ENCODE measurements at regions not wholly inside any gene's neighbourhood (a gene's known extent, or its start where the extent isn't known, plus 50 kb on each side); places are given as distances from the start of the nearest gene placed in this dataset.

DNA sequence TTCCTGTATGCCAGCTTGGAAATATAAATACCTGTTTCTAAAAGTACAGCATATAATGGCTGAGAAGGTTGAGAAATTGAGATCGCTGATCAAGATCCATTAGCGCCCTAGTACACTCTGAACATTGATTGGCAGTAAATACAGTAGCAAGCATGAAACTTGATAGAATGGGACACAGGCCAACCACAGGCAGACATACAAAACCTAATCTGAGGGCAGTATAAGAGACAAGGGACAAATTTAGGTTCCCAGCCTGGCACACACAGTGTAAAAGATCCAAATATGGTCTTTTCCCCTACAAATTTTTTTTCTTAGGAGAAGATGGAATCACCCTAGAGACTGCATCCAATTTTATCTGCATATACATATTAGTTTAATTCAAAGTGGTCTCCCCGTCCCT is 126.5 kb upstream of the ARHGAP42 start (continued):
- TF ChIP-seq, protein P1, sequence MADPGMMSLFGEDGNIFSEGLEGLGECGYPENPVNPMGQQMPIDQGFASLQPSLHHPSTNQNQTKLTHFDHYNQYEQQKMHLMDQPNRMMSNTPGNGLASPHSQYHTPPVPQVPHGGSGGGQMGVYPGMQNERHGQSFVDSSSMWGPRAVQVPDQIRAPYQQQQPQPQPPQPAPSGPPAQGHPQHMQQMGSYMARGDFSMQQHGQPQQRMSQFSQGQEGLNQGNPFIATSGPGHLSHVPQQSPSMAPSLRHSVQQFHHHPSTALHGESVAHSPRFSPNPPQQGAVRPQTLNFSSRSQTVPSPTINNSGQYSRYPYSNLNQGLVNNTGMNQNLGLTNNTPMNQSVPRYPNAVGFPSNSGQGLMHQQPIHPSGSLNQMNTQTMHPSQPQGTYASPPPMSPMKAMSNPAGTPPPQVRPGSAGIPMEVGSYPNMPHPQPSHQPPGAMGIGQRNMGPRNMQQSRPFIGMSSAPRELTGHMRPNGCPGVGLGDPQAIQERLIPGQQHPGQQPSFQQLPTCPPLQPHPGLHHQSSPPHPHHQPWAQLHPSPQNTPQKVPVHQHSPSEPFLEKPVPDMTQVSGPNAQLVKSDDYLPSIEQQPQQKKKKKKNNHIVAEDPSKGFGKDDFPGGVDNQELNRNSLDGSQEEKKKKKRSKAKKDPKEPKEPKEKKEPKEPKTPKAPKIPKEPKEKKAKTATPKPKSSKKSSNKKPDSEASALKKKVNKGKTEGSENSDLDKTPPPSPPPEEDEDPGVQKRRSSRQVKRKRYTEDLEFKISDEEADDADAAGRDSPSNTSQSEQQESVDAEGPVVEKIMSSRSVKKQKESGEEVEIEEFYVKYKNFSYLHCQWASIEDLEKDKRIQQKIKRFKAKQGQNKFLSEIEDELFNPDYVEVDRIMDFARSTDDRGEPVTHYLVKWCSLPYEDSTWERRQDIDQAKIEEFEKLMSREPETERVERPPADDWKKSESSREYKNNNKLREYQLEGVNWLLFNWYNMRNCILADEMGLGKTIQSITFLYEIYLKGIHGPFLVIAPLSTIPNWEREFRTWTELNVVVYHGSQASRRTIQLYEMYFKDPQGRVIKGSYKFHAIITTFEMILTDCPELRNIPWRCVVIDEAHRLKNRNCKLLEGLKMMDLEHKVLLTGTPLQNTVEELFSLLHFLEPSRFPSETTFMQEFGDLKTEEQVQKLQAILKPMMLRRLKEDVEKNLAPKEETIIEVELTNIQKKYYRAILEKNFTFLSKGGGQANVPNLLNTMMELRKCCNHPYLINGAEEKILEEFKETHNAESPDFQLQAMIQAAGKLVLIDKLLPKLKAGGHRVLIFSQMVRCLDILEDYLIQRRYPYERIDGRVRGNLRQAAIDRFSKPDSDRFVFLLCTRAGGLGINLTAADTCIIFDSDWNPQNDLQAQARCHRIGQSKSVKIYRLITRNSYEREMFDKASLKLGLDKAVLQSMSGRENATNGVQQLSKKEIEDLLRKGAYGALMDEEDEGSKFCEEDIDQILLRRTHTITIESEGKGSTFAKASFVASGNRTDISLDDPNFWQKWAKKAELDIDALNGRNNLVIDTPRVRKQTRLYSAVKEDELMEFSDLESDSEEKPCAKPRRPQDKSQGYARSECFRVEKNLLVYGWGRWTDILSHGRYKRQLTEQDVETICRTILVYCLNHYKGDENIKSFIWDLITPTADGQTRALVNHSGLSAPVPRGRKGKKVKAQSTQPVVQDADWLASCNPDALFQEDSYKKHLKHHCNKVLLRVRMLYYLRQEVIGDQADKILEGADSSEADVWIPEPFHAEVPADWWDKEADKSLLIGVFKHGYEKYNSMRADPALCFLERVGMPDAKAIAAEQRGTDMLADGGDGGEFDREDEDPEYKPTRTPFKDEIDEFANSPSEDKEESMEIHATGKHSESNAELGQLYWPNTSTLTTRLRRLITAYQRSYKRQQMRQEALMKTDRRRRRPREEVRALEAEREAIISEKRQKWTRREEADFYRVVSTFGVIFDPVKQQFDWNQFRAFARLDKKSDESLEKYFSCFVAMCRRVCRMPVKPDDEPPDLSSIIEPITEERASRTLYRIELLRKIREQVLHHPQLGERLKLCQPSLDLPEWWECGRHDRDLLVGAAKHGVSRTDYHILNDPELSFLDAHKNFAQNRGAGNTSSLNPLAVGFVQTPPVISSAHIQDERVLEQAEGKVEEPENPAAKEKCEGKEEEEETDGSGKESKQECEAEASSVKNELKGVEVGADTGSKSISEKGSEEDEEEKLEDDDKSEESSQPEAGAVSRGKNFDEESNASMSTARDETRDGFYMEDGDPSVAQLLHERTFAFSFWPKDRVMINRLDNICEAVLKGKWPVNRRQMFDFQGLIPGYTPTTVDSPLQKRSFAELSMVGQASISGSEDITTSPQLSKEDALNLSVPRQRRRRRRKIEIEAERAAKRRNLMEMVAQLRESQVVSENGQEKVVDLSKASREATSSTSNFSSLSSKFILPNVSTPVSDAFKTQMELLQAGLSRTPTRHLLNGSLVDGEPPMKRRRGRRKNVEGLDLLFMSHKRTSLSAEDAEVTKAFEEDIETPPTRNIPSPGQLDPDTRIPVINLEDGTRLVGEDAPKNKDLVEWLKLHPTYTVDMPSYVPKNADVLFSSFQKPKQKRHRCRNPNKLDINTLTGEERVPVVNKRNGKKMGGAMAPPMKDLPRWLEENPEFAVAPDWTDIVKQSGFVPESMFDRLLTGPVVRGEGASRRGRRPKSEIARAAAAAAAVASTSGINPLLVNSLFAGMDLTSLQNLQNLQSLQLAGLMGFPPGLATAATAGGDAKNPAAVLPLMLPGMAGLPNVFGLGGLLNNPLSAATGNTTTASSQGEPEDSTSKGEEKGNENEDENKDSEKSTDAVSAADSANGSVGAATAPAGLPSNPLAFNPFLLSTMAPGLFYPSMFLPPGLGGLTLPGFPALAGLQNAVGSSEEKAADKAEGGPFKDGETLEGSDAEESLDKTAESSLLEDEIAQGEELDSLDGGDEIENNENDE (IDR thresholded peaks at IDR 0.05; ENCODE audit: insufficient replicate concordance, low read length), result no peak
- no peak for TF ChIP-seq ASH2L (IDR thresholded peaks at IDR 0.05; ENCODE audit: low read length)
- TF ChIP-seq, protein P2, sequence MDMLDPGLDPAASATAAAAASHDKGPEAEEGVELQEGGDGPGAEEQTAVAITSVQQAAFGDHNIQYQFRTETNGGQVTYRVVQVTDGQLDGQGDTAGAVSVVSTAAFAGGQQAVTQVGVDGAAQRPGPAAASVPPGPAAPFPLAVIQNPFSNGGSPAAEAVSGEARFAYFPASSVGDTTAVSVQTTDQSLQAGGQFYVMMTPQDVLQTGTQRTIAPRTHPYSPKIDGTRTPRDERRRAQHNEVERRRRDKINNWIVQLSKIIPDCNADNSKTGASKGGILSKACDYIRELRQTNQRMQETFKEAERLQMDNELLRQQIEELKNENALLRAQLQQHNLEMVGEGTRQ (IDR thresholded peaks at IDR 0.05; ENCODE audit: low read length), result no peak
- TF ChIP-seq YY1 (IDR thresholded peaks at IDR 0.05; ENCODE audit: low read depth, low read length), result no peak
- no peak for TF ChIP-seq POU5F1 (IDR thresholded peaks at IDR 0.05; ENCODE audit: low read depth, low read length)
- no peak for TF ChIP-seq BCL11A (IDR thresholded peaks at IDR 0.05; ENCODE audit: low read depth in 2 of 2, low read length in 2 of 2)
